ENCODE measurements at regions not wholly inside any gene's neighbourhood (a gene's known extent, or its start where the extent isn't known, plus 50 kb on each side); places are given as distances from the start of the nearest gene placed in this dataset.

DNA sequence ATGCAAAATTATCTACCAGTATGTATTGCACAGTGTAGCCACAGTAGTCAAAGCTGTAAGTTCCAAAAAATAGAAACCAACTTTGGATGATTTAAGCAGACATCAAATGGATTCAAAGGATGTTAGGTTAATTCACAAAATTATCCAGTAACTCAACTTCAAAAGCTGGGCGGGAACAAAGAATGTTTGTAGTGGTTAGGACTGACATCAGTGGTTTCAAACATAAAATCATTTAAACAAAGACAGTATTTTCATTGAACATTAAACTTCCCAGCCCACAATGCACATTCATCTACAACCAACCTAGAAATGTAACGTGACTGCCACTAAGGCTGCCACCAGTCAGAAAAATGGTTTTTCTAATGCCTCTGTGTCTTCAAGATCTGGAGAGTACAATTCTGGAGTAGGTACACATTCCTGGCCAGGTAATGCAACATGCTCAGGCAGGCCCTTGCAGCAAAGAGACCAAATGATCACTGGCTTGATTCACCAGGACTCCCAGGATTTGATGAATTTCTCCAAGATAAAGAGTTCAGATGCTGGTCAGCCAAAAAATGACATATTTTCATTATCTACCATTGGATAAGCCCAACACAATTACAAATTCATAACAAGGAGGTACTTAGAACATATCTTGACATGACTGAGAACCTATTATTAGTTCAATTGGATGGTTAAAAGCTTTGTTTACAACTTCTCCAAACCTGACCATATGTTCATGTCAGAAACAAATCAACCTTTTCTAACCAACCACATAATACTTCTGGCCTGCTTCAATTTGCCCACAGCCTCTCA, 189.8 kb upstream of the CNTN4 start:
- H3K9me3 ChIP-seq (ENCODE audit: control insufficient read depth, insufficient read depth, low read length): peaks cover 2% of the 10 kb centered on the region; the same call in 1 of the 2 replicates
- H3K27me3 ChIP-seq (ENCODE audit: control insufficient read depth, insufficient read depth, low read length): no peaks in the 10 kb centered on the region
- no peak for DNase-seq (ENCODE audit: low read depth, low spot score)
- no peak overlapping the region for H3K4me3 ChIP-seq (ENCODE audit: low read depth, low read length)
- no peak for TF ChIP-seq CTCF (IDR thresholded peaks at IDR 0.05; ENCODE audit: low read depth, low read length)
- POLR2A ChIA-PET: no interaction called here
- no peak overlapping the region for H3K27ac ChIP-seq (ENCODE audit: low read depth, low read length)
- CTCF ChIA-PET: no interaction called here

DNA sequence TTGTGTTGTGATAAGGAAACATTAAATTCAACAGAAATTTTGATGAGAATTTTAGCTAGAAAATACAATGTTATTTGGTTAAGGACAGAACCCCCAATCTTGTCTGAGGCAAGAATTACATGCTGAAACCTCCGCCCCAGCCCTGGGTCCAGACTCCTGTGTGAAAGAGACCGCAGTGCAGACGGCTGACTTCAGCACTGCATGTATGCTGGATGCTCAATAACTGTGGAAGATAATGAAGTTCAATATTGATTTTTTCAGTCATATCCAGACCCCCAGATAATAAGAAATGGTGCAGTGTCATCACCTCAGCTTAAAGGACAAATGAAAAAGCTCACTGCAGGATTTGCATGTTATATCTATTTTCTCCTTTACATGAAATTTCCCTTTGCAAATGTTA, 188.3 kb upstream of the CNTN4 start:
- Histone ChIP-seq H3K4me3 (ENCODE audit: low read depth, low read length) (no peak overlapping the region), H3K9me3 (ENCODE audit: control insufficient read depth, insufficient read depth, low read length) (peaks cover 2% of the 10 kb centered on the region; the same call in 1 of the 2 replicates), H3K27ac (ENCODE audit: low read depth, low read length) (no peak overlapping the region), H3K27me3 (ENCODE audit: control insufficient read depth, insufficient read depth, low read length) (no peaks in the 10 kb centered on the region)
- no peak for DNase-seq (ENCODE audit: low read depth, low spot score)
- POLR2A ChIA-PET: no interaction called here
- TF ChIP-seq CTCF (IDR thresholded peaks at IDR 0.05; ENCODE audit: low read depth, low read length): no peak
- CTCF ChIA-PET: no interaction called here

DNA sequence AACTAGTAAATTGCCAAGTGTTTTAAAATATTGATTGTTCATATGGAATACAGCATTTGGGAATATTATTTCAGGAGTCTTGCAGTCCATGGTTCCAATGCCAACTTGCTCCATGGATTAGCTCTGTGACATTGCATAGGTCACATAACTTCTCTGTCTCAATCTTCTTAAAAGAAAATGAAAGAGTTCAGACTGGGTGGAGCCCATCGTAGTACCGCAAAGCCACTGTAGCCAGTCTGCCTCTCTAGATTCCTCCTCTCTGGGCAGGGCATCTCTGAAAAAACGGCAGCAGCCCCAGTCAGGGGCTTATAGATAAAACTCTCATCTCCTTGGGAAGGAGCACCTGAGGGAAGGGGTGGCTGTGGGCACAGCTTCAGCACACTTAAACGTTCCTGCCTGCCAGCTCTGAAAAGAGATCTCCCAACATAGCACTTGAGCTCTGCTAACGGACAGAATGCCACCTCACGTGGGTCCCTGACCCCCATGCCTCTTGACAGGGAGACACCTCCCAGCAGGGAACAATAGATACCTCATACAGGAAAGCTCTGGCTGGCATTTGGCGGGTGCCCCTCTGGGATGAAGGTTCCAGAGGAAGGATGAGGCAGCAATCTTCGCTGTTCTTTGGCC, 168.8 kb upstream of the CNTN4 start:
- CTCF ChIA-PET: no interaction called here

DNA sequence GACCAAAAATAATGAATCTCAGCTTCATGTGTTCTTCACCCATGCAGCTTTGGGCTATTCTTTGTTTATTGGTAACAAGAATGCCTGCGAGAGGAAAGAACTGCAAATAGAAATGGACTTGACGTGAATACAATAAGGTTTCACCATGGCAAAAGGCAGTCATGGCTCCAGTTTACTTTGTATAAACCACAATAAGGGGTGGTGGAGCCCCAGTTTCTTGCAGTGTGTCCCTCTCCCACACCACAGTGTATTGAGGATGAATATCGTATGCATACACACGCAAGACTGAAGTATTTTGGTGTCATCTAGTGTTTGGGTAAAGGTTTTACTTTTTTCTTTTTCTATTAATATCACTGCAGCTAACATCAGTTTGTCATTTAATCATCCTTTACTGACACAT, 159.7 kb upstream of the CNTN4 start:
- Histone ChIP-seq H3K27ac (ENCODE audit: low read depth, low read length) (no peak overlapping the region), H3K4me3 (ENCODE audit: low read depth, low read length) (no peak overlapping the region), H3K27me3 (ENCODE audit: control insufficient read depth, insufficient read depth, low read length) (no peaks in the 10 kb centered on the region), H3K9me3 (ENCODE audit: control insufficient read depth, insufficient read depth, low read length) (peaks cover 11% of the 10 kb centered on the region)
- CTCF ChIA-PET: no interaction called here
- no peak for DNase-seq (ENCODE audit: low read depth, low spot score)
- POLR2A ChIA-PET: no interaction called here
- no peak for TF ChIP-seq CTCF (IDR thresholded peaks at IDR 0.05; ENCODE audit: low read depth, low read length)

More for the DNA sequence above, 168.8 kb upstream of the CNTN4 start:
- H3K27me3 ChIP-seq (ENCODE audit: control insufficient read depth, insufficient read depth, low read length): no peaks in the 10 kb centered on the region
- POLR2A ChIA-PET: no interaction called here
- no peak overlapping the region for H3K27ac ChIP-seq (ENCODE audit: low read depth, low read length)
- DNase-seq (ENCODE audit: low read depth, low spot score): no peak
- H3K9me3 ChIP-seq (ENCODE audit: control insufficient read depth, insufficient read depth, low read length): peaks cover 11% of the 10 kb centered on the region; the same call in 1 of the 2 replicates
- no peak overlapping the region for H3K4me3 ChIP-seq (ENCODE audit: low read depth, low read length)
- TF ChIP-seq CTCF (IDR thresholded peaks at IDR 0.05; ENCODE audit: low read depth, low read length): no peak

DNA sequence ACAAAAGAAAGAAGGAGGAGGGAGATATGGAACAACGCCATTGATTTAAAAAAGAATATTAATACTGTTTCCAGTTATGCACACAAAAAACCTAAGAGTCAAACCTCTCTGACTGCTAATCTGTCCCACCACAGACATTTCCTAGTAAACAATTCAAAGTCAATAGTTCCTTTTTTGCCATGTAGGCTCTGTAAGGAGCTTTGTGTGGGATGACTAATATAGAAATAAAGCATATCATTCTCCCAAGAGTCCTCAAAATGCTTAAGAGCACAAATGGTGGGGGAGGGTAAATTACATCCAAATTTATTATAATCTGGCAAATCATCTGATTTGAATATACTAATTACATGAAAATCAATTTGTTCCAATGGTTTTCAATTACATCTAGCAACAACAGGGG, 155.9 kb upstream of the CNTN4 start:
- CTCF ChIA-PET: no interaction called here
- no peak overlapping the region for H3K4me3 ChIP-seq (ENCODE audit: low read depth, low read length)
- no peak for DNase-seq (ENCODE audit: low read depth, low spot score)
- POLR2A ChIA-PET: no interaction called here
- no peak for TF ChIP-seq CTCF (IDR thresholded peaks at IDR 0.05; ENCODE audit: low read depth, low read length)
- H3K27me3 ChIP-seq (ENCODE audit: control insufficient read depth, insufficient read depth, low read length): no peaks in the 10 kb centered on the region
- H3K27ac ChIP-seq (ENCODE audit: low read depth, low read length): no peak overlapping the region
- peaks cover 18% of the 10 kb centered on the region for H3K9me3 ChIP-seq (ENCODE audit: control insufficient read depth, insufficient read depth, low read length)
